GM21786 (cell line): ENCODE measurements at regions not wholly inside any gene's neighbourhood (a gene's known extent, or its start where the extent isn't known, plus 50 kb on each side); places are given as distances from the start of the nearest gene placed in this dataset.
"Not testable (repeated sequence)": the region's sequence is repeated elsewhere in the genome, so short reads cannot be mapped to it uniquely, and the experiment has no call there.

Experiments
- ATAC-seq: cut with Tn5 transposase; IDR thresholded peaks from one replicate; pipeline ENCODE4 v1.9.1; 2021; ENCODE audit not compliant: unreplicated experiment

- ATAC-seq, result no peak
These were observed 155.1 kb upstream of the L3MBTL4 start for GRCh38 chr18:6569813-6570212.

DNA sequence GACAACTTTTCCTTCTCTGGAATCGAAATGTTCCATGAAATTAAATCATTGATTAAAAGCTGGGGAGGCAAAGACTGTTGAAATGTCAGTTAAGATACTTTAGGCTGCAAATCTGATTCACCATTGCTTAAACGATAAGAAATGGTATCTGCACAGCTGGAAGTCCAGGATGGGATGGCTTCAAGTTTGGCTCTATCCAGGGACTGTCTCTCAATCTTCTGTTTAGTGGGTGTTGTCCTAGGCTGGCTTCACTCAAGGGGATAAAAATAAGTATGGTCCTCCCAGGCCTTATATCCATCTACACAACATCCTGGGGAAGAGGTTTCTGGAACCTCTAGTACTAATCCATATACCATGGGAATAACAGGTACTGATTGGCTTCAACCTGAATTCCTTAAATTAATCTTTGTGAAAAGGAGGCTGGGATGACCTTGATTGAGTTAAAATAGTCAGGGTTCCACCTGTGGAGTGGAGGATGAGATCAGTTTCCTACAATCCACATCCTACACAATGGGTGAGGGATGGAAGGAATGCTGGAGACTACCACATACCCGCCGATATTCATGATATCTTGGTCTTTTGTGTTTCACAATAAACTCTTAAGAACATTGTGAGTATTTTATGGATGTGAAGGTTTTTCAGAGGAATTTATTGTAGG, 156.0 kb upstream of the L3MBTL4 start:
- no peak for ATAC-seq

- no peak for ATAC-seq
These were observed 156.5 kb upstream of the L3MBTL4 start for GRCh38 chr18:6571239-6571602.

DNA sequence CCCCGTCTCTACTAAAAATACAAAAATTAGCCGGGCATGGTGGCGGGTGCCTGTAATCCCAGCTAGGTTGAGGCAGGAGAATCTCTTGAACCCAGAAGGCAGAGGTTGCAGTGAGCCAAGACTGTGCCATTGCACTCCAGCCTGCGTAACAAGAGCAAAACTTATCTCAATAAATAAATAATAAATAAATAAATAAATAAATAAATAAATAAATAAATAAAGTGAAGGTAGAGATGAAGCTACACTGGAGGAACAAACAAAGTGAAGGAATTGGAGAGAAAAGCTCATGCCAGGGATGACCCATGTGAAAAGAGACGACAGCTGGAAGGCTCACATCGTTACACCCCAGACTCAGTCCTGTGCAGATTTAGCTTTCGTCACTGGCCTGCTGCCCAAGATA, 157.3 kb upstream of the ARHGAP28 start:
- not testable (repeated sequence) for ATAC-seq

DNA sequence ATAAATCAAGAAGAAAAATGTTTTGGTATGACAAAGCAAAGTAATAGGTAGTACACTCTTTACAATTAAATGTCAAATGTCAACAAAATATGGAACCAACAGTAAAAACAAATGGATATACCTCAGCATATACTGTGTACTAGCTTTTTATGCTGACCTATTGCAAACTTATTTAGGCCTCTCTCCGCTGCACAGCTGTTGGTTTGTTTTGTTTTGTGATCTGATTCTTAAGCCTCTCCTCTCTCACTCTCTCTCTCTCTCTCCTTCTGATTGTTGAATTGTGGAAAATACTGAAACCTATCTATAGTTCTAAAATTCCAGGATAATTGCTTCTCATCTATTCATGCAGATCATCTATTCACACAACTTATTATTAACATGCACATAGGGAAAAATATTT, 154.9 kb upstream of the ARHGAP28 start:
- no peak for ATAC-seq

GRCh38 chr18:6575908-6576307, 153.6 kb upstream of the ARHGAP28 start:
- ATAC-seq, result no peak

- ATAC-seq, result no peak
These were observed 152.7 kb upstream of the ARHGAP28 start for GRCh38 chr18:6576718-6577375.

DNA sequence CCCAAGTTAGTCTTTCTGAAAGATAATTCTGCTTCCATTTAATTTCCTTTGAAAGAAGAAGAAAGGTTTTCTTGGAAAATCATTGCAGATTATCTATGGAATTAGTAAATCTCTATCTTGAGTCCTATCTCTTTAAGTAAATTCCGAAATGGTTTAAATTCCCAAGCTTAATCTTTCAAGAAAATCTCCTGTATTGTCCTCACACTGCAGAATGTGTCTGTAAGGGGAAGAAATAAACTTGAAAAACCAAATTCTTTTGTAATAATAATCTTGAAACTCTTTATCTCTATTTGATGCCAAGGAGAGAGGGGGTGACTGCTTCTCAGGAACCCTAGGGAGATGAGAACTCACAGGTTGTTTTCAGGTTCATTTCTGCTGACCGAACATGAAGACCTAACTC, 150.8 kb upstream of the ARHGAP28 start:
- ATAC-seq, result no peak

GRCh38 chr18:6579486-6579885, 150.0 kb upstream of the ARHGAP28 start:
- no peak for ATAC-seq

GRCh38 chr18:6580401-6580800, 149.1 kb upstream of the ARHGAP28 start:
- no peak for ATAC-seq

- ATAC-seq, result no peak
These were observed 139.6 kb upstream of the ARHGAP28 start for GRCh38 chr18:6589923-6590322.

- ATAC-seq, result no peak
These were observed 139.2 kb upstream of the ARHGAP28 start for GRCh38 chr18:6590326-6590725.

- ATAC-seq, result no peak
These were observed 138.0 kb upstream of the ARHGAP28 start for GRCh38 chr18:6591491-6591890.

DNA sequence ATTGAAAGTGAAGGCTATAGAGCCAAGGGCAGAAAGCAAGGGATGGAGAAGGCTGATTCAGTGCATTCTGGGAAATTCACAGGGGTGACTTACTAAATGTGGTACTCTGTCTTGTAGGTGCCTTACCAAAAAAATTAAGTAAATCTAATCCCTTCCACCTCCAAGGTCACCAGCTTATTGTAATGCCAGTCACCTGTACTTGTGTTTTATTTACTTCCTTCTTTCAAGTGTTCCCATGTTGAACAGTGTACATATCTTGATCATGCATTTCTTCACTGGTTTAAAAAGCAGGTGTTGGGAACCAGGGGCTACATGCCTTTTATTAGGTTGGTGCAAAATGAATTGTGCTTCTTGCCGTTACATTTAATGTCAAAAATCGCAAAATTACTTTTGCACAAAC, 137.0 kb upstream of the ARHGAP28 start:
- ATAC-seq, result no peak

- no peak for ATAC-seq
These were observed 136.2 kb upstream of the ARHGAP28 start for GRCh38 chr18:6593142-6593885.

- no peak for ATAC-seq
These were observed 133.8 kb upstream of the ARHGAP28 start for GRCh38 chr18:6595666-6596065.

GRCh38 chr18:6598657-6599056, 130.9 kb upstream of the ARHGAP28 start:
- ATAC-seq, result no peak

GRCh38 chr18:6600667-6601167, 128.8 kb upstream of the ARHGAP28 start:
- ATAC-seq, result no peak

GRCh38 chr18:6601241-6601640, 128.3 kb upstream of the ARHGAP28 start:
- ATAC-seq, result no peak

DNA sequence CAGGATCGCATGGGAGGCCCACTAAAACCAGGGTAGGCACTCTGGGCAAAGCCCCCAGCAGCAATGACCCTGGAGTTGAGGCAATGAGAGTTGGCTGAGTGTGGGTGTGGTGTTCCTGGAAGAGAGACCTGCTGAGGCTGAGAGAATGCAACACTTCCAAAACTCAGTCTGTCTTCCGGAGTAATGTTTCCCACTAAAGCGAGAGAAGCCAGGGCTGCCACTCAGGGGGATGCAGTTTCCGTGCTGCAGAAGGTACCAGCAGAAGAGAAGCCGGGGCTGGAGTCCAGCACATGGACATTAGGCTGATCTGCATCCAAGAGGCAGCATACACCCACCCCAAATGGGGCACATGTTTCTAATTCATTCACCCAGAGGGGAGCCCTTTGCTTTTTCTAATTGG, 127.2 kb upstream of the ARHGAP28 start:
- ATAC-seq, result no peak

- ATAC-seq, result no peak
These were observed 125.0 kb upstream of the ARHGAP28 start for GRCh38 chr18:6604573-6604941.
